Breast epithelium (tissue), 3 donors: ENCODE measurements at regions not wholly inside any gene's neighbourhood (a gene's known extent, or its start where the extent isn't known, plus 50 kb on each side); places are given as distances from the start of the nearest gene placed in this dataset.

Experiments
- POLR2A ChIP-seq: fragments of 450-650 bp; IDR thresholded peaks from one replicate; pipeline ENCODE4 v1.6.1; 2016; ENCODE audit warnings: antibody characterized with exemption, mild to moderate bottlenecking, moderate library complexity
- POLR2AphosphoS5 ChIP-seq, 3 donors: sonication (generic); formaldehyde crosslinking; IDR thresholded peaks; one replicate each; pipeline ENCODE4 v1.6.1; 2017; ENCODE audit warnings: antibody characterized with exemption in 3 of 3
- TF ChIP-seq, protein P1 (sequence below), 3 donors: fragments of 450-650 bp; IDR thresholded peaks; one replicate each; pipeline ENCODE4 v1.5.1; 2016 to 2017; ENCODE audit warnings: antibody characterized with exemption in 3 of 3, mild to moderate bottlenecking in 3 of 3, moderate library complexity in 3 of 3

DNA sequence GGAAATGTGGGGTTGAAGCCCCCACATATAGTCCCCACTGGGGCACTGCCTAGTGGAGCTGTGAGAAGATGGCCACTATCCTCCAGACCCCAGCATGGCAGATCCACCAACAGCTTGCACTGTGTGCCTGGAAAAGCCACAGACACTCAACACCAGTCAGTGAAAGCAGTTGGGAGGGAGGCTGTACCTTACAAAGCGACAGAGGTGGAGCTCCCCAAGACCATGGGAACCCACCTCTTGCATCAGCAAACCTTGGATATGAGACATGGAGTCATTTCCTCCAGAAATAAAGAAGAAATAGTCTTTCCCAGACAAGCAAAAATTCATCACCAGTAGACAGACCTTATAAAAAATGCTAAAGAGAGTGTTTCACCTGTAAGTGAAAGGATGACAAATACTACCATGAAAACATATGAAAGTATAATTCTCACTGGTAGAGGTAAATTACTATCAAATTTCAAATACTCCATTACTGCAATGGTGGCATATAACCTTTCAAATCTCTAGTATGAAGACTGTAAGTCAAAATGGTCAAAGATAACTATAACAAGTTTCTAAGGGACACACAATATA is 152.6 kb upstream of the EPHA4 start:
- TF ChIP-seq, protein P1, sequence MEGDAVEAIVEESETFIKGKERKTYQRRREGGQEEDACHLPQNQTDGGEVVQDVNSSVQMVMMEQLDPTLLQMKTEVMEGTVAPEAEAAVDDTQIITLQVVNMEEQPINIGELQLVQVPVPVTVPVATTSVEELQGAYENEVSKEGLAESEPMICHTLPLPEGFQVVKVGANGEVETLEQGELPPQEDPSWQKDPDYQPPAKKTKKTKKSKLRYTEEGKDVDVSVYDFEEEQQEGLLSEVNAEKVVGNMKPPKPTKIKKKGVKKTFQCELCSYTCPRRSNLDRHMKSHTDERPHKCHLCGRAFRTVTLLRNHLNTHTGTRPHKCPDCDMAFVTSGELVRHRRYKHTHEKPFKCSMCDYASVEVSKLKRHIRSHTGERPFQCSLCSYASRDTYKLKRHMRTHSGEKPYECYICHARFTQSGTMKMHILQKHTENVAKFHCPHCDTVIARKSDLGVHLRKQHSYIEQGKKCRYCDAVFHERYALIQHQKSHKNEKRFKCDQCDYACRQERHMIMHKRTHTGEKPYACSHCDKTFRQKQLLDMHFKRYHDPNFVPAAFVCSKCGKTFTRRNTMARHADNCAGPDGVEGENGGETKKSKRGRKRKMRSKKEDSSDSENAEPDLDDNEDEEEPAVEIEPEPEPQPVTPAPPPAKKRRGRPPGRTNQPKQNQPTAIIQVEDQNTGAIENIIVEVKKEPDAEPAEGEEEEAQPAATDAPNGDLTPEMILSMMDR (IDR thresholded peaks at IDR 0.05) = no peak
- no peak for TF ChIP-seq POLR2A
- TF ChIP-seq POLR2AphosphoS5 (IDR thresholded peaks at IDR 0.05) = no peak
